HFF-Myc (cell line): ENCODE measurements at regions not wholly inside any gene's neighbourhood (a gene's known extent, or its start where the extent isn't known, plus 50 kb on each side); places are given as distances from the start of the nearest gene placed in this dataset.

Source experiments
- DNase-seq: peaks from one replicate; pipeline ENCODE4 v3.0.0-alpha.2; 2011; ENCODE audit warnings: low read depth; ENCODE audit errors: extremely low read depth
- H3K4me3 ChIP-seq: replicated peaks from 2 replicates; pipeline ENCODE4 v1.5.1; 2011; ENCODE audit warnings: low read depth, mild to moderate bottlenecking, control low read depth, low read length
- TF ChIP-seq, protein P1 (sequence below): IDR thresholded peaks from 2 replicates; pipeline ENCODE4 v1.5.1; 2012; ENCODE audit warnings: mild to moderate bottlenecking, low read depth, low read length, control low read depth; ENCODE audit errors: missing control alignments

DNA sequence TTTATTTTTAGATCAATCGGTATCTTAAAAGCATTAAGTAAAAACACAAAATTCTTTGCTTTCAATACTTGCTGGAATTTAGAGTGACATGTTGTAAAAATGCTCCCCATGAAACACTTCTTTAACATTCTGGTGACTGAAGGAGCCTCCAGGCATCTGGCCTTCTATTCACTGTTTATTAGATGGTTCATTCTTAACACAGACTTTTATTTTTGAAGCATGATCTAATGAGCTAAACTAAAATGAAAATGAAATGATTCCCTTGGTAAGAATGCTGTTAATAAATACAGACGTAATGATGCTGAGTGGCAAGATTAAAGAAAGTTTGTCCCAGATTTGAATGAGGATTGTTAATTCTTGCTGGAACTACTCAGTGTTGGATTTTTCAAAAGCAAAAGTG, 698.4 kb downstream of the TENT5A start:
- H3K4me3 ChIP-seq: no peak overlapping the region
- DNase-seq: no peak
- TF ChIP-seq, protein P1, sequence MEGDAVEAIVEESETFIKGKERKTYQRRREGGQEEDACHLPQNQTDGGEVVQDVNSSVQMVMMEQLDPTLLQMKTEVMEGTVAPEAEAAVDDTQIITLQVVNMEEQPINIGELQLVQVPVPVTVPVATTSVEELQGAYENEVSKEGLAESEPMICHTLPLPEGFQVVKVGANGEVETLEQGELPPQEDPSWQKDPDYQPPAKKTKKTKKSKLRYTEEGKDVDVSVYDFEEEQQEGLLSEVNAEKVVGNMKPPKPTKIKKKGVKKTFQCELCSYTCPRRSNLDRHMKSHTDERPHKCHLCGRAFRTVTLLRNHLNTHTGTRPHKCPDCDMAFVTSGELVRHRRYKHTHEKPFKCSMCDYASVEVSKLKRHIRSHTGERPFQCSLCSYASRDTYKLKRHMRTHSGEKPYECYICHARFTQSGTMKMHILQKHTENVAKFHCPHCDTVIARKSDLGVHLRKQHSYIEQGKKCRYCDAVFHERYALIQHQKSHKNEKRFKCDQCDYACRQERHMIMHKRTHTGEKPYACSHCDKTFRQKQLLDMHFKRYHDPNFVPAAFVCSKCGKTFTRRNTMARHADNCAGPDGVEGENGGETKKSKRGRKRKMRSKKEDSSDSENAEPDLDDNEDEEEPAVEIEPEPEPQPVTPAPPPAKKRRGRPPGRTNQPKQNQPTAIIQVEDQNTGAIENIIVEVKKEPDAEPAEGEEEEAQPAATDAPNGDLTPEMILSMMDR: no peak

DNA sequence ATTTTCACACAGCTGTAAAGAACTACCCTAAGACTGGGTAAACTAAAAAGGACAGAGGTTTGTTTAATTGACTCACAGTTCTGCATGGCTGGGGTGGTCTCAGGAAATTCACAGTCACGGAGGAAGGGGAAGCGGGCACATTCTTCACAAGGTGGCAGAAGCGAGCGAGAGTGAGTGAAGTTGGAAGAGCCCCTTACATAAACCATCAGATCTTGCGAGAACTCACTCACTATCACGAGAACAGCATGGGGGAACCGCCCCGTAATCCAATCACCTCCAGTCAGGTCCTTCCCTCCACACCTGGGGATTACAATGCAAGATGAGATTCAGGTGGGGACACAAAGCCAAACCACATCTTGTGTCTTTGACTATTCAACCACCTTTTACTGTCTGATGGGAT, 700.5 kb downstream of the TENT5A start:
- H3K4me3 ChIP-seq: no peak overlapping the region
- TF ChIP-seq, protein P1: no peak
- DNase-seq: no peak

DNA sequence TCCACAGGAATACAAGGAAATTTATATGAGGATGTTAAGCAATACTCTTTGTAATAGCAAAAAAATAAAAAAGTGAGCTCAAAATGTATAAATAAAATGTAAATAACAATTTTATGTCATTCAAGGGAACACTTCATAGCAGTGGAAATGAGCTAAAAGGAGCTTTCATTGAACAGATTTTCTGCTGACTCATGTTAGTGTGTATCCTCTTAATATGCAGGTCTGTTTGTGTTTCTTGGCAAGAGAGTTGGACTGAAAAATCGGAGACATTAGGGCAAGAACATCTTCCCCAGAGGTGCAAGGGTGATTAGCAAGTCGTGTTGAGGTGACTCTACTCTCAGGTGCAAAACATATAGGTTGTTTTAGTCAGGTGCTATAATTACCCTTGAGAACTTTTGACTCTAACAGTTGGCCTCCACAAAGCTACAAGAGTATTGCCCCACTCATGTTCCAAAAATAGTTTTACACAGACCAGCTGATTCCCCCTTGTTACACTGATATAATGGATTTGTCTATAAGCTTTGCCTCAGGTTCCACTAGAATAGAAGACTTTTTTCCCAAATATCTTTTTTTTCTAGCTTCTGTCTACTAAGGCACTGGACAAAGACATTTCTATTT, 702.9 kb downstream of the TENT5A start:
- H3K4me3 ChIP-seq: no peak overlapping the region
- no peak for DNase-seq
- TF ChIP-seq, protein P1: no peak

DNA sequence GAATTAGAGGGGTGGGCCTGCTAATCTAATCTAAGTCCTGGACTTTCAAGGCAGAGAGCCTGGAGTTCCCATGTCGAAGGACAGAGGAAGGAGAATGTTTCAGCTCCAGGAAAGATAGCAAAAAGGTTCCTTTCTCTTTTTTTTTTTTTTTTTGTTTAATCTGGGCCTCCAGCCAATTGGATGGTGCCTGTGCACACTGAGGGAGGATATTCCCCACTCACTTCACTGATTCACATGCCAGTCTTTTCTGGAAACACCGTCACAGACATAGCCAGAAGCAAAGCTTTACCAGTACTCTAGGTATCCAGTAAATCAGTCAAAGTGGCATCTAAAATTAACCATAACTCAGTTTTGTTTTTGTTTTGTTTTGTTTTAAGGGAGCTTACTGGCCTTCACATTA, 721.1 kb downstream of the TENT5A start:
- TF ChIP-seq, protein P1: no peak
- no peak for DNase-seq
- H3K4me3 ChIP-seq: no peak overlapping the region

DNA sequence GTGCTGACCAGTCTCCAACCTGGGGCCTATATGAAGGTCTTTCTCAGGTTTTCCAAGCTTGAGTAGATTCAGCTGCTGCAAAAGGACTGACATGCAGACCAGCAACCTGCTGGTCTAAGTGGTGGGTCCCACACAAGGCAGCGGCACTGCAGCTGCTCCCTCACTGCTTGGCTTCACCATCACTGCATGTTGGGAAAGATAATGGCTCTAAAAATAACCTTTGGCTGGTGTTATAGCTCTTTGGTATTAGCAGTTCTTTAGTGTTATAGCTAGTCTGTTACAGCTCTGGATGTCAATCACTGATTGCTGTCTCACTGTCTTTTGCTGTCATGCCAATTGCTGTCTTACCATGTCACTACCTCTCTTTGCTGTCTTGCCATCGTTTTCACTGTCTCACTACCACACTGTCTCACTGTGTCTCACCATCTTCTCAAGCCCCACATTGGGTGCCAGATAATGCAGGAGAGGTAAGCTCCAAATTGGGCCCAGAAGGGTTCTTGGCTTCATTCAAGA, 726.4 kb downstream of the TENT5A start:
- TF ChIP-seq, protein P1: no peak
- no peak for DNase-seq
- no peak overlapping the region for H3K4me3 ChIP-seq

DNA sequence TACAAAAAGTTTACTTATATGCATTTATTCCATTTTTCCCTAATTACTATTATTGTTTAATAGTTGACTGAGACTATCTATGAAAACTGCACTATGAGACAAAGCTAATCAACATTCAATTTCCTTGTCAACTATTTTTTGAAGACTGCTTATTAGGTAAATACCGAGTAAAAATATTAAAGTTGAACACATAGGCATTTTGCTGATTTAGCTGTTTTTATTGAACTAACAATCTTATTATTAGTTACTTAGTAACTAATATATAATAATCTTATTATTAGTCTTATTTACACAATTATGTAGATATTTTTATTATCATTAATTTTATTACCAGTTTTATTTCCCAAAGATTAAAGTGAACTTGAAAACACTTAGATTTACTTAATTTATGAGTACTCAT, 728.8 kb downstream of the TENT5A start:
- TF ChIP-seq, protein P1: no peak
- H3K4me3 ChIP-seq: no peak overlapping the region
- DNase-seq: no peak
